ENCODE measurements at regions not wholly inside any gene's neighbourhood (a gene's known extent, or its start where the extent isn't known, plus 50 kb on each side); places are given as distances from the start of the nearest gene placed in this dataset.

DNA sequence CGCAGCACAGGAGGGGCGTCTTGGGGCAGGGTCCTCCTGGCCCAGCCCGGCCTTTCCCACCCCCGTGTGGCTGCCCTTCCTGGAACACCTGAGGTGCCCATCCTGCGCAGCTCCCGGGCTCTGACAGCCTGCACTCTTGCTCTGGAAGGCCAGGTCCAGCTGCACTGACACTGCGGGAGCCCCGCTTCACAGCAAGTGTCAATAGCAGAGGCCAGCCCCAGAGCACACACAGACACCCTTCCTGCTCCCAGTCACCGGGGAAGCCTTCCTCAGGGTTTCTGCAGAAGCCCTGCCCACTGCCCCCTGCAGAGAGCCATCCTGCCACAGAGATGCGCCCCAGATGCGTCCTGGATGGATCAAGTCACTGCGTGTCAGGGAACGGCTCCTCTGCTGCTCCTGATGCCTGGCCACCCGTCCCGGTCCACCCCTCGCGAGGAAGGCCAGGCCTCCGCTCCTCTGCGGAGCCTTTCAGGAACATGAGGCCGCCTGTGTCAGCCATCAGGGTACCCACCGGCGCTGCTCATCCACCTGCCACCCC, 519.2 kb upstream of the MYT1L start:
- WGBS (ENCODE audit: insufficient coverage, low coverage, missing lambda C conversion rate): 1% methylated on average over 15 of the region's 22 CpGs
- Histone ChIP-seq H3K79me2 (ENCODE audit: control insufficient read depth, insufficient read depth, low read length) (no peaks in the 10 kb centered on the region), H4K20me1 (replicated peaks; ENCODE audit: control insufficient read depth, insufficient read depth, low read length) (no peaks in the 10 kb centered on the region), H3K27ac (ENCODE audit: extremely low read depth, low read depth, low read length) (no peak overlapping the region), H3K9me1 (ENCODE audit: control insufficient read depth, insufficient read depth, low read length) (no peaks in the 10 kb centered on the region), H3K4me2 (ENCODE audit: insufficient read depth, low read length) (no peak overlapping the region), H3K4me3 (no peak overlapping the region), H3K27me3 (ENCODE audit: control insufficient read depth in 2 of 2, insufficient read depth in 2 of 2, low read length in 2 of 2) (peaks cover 0 to 13% of the 10 kb centered on the region in 2 experiments; a peak in 2 of 5 replicates), H3K36me3 (ENCODE audit: control insufficient read depth, insufficient read depth, low read length) (no peaks in the 10 kb centered on the region), H3K9me3 (replicated peaks; ENCODE audit: control insufficient read depth, insufficient read depth, low read depth, low read length) (no peaks in the 10 kb centered on the region), H3K4me1 (replicated peaks in 1 of 2; ENCODE audit: control insufficient read depth in 2 of 2, insufficient read depth in 2 of 2, low read length in 2 of 2) (peaks cover 0 to 4% of the 10 kb centered on the region in 2 experiments; a peak in 1 of 5 replicates), H3K9ac (ENCODE audit: insufficient read depth in 1 of 2, low read depth in 2 of 2, low read length in 2 of 2) (no peak overlapping the region), H2AFZ (ENCODE audit: low read depth, low read length) (no peak overlapping the region)
- BruUV-seq (replicated peaks): no TSS peak
- in situ Hi-C loops (cut with MboI): no loop called here
- ChIA-PET POLR2A (no interaction called here), CTCF (ENCODE audit: low intra/inter-chr PET ratio) (no interaction called here)
- no peak for DNase-seq (ENCODE audit: extremely low read depth in 1 of 4, low spot score in 3 of 4)
- TF ChIP-seq RNF219 (CRISPR knock-in tag; IDR thresholded peaks at IDR 0.05): no peak
- TF ChIP-seq ZNF444 (CRISPR knock-in tag; IDR thresholded peaks at IDR 0.05): no peak
- TF ChIP-seq PRPF4 (IDR thresholded peaks at IDR 0.05; ENCODE audit: insufficient read depth, low read depth, low read length, poor library complexity, severe bottlenecking): no peak
- TF ChIP-seq JUND (IDR thresholded peaks at IDR 0.05; ENCODE audit: borderline replicate concordance, low read depth, low read length): no peak
- TF ChIP-seq JUND (tag; IDR thresholded peaks at IDR 0.05; ENCODE audit: borderline replicate concordance, low read depth, low read length): no peak
- no peak for TF ChIP-seq CSDE1 (IDR thresholded peaks at IDR 0.05)
- no peak for TF ChIP-seq ZNF707 (CRISPR knock-in tag; conservative IDR thresholded peaks at IDR 0.05)
- no peak for TF ChIP-seq POLR2H (tag; IDR thresholded peaks at IDR 0.05; ENCODE audit: low read depth)
- no peak for TF ChIP-seq RHOXF2B (CRISPR knock-in tag; conservative IDR thresholded peaks at IDR 0.05)
- no peak for TF ChIP-seq TCF7 (IDR thresholded peaks at IDR 0.05; ENCODE audit: borderline replicate concordance)
- no peak; the same call in 2 of the 3 replicates for ATAC-seq
- no peak for FAIRE-seq
- intact Hi-C loops (cut with micrococcal nuclease): no loop called here

Measured in K562 (cell line).